ENCODE measurements at regions not wholly inside any gene's neighbourhood (a gene's known extent, or its start where the extent isn't known, plus 50 kb on each side); places are given as distances from the start of the nearest gene placed in this dataset.

DNA sequence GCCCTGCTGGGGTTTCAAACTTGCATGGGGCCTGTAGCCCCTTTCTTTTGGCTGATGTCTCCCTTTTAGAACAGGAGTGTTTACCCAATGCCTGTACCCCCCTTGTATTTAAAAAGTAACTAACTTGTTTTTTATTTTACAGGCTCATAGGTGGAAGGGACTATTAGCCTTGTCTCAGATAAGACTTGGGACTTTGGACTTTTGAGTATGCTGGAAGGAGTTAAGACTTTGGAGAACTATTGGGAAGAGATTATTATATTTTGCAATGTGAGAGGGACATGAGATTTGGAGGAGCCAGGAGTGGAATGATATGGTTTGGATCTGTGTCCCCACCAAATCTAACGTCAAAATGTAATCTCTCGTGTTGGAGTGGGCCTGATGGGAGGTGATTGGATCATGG is 314.9 kb upstream of the SP8 start:
- Histone ChIP-seq H4K91ac (ENCODE audit: insufficient read depth, low read depth, low read length) (no peak overlapping the region), H3K9me3 (ENCODE audit: control insufficient read depth, insufficient read depth, low read length) (peaks cover 5% of the 10 kb centered on the region; the same call in 1 of the 2 replicates), H3K4ac (ENCODE audit: low read depth, low read length) (no peak overlapping the region), H3K4me1 (ENCODE audit: control insufficient read depth, insufficient read depth, low read length) (no peaks in the 10 kb centered on the region), H4K20me1 (ENCODE audit: insufficient read depth, low read length) (no peaks in the 10 kb centered on the region), H3K9ac (ENCODE audit: low read depth, low read length) (no peak overlapping the region), H2BK5ac (ENCODE audit: low read depth, low read length, poor library complexity, severe bottlenecking) (no peak overlapping the region), H3K4me3 (ENCODE audit: insufficient read depth, low read depth, low read length) (no peak overlapping the region), H3K9me1 (ENCODE audit: insufficient read depth, low read length) (no peaks in the 10 kb centered on the region), H2AK5ac (ENCODE audit: low read depth, low read length) (no peak overlapping the region), H2BK20ac (ENCODE audit: low read depth, low read length) (no peak overlapping the region), H3K27ac (ENCODE audit: insufficient read depth, low read length) (no peak overlapping the region), H3K36me3 (ENCODE audit: control insufficient read depth, insufficient read depth, low read length) (no peaks in the 10 kb centered on the region), H3K18ac (ENCODE audit: low read depth, low read length) (no peak overlapping the region), H2BK120ac (ENCODE audit: low read depth, low read length) (no peak overlapping the region), H3K23ac (ENCODE audit: low read depth, low read length) (no peak overlapping the region), H4K8ac (ENCODE audit: low read depth in 2 of 2, low read length in 2 of 2) (no peak overlapping the region), H4K5ac (ENCODE audit: low read depth, low read length) (no peak overlapping the region), H3K4me2 (ENCODE audit: low read depth, low read length) (no peak overlapping the region), H2BK15ac (ENCODE audit: low read depth, low read length) (no peak overlapping the region), H2AK9ac (replicated peaks; ENCODE audit: low read depth, low read length, poor library complexity) (no peak overlapping the region), H3K56ac (ENCODE audit: extremely low read depth, insufficient read depth, low read length) (no peak overlapping the region), H3K14ac (replicated peaks; ENCODE audit: low read depth, low read length) (no peak overlapping the region), H2AFZ (replicated peaks; ENCODE audit: low read length, poor library complexity) (no peak overlapping the region), H3K79me1 (ENCODE audit: low read depth in 1 of 2, low read length in 2 of 2) (no peaks in the 10 kb centered on the region), H3K27me3 (ENCODE audit: control insufficient read depth, insufficient read depth, low read length) (no peaks in the 10 kb centered on the region)
- POLR2A ChIA-PET (ENCODE audit: unreplicated experiment), result no interaction called here
- no CpG with 5 or more reads among the region's 2 CpGs for WGBS, 2 experiments (ENCODE audit: extremely low coverage in 2 of 2, insufficient read length in 1 of 2)
- intact Hi-C loops (cut with micrococcal nuclease), result no loop called here
- ATAC-seq (ENCODE audit: low read depth), result no peak
- TF ChIP-seq NFE2L2 (IDR thresholded peaks at IDR 0.05; ENCODE audit: low read depth, low read length) (no peak), FOS (IDR thresholded peaks at IDR 0.05; ENCODE audit: low read depth, low read length) (no peak), POLR2A (IDR thresholded peaks at IDR 0.05; ENCODE audit: low read depth, low read length) (no peak), RAD21 (IDR thresholded peaks at IDR 0.05; ENCODE audit: low read length) (no peak)
- dilution Hi-C loops (cut with HindIII; ENCODE audit: low sequenced_read_pairs, unreplicated experiment), result no loop called here
- in situ Hi-C loops (cut with MboI; ENCODE audit: low sequenced_read_pairs), result no loop called here
- CTCF ChIA-PET, result no interaction called here
- no TSS peak for BruUV-seq (replicated peaks)
- DNase-seq, result no peak
